GM19328 (cell line): ENCODE measurements at regions not wholly inside any gene's neighbourhood (a gene's known extent, or its start where the extent isn't known, plus 50 kb on each side); places are given as distances from the start of the nearest gene placed in this dataset.

ENCODE experiments used
- ATAC-seq: cut with Tn5 transposase; IDR thresholded peaks from one replicate; pipeline ENCODE4 v1.9.1; 2021; ENCODE audit warnings: mild to moderate bottlenecking, moderate library complexity; ENCODE audit not compliant: unreplicated experiment

DNA sequence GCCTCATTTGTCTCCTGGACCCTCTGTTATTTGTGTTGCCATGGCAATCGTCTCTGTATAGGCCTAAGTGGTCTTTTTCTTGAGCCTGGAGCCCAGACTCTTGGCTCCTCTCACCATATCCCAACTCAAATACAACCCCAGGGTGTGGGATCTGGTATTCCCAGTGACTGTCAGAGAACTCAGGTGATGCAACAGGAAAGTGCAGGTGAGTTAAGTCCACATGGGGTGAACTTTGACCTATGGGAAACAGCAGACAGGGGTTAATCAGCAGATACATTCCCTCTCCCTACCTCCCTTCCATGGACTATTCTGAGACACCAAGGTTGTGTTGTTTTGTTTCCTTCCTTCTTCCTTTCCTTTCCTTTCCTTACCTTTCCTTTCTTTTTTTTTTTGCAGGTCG lies 130.9 kb upstream of the RPS6KA3 start:
- no peak for ATAC-seq

DNA sequence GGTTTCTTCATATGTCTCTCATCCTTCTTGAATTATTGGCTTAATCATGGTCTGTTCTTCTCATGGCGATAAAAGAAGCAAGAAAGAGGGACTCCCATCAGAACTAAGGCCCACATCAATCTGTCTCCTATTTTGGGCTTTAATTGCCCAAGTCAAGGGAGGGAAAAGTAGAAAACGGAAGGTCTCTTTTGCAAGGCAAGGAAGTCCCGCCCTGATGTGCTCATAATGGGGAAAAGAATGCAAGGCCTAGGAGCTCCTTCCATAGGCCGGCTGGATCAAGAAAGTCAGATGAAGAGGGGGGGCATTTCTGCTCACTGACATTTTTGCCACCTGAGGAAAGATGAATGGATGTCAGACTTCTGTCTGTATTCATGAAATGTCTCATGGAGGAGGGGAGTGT lies 127.7 kb upstream of the RPS6KA3 start:
- ATAC-seq = no peak

- ATAC-seq = no peak
These were observed 127.2 kb upstream of the RPS6KA3 start for GRCh38 chrX:20393944-20394343.

- ATAC-seq = no peak
These were observed 121.9 kb upstream of the RPS6KA3 start for GRCh38 chrX:20388594-20388993.

DNA sequence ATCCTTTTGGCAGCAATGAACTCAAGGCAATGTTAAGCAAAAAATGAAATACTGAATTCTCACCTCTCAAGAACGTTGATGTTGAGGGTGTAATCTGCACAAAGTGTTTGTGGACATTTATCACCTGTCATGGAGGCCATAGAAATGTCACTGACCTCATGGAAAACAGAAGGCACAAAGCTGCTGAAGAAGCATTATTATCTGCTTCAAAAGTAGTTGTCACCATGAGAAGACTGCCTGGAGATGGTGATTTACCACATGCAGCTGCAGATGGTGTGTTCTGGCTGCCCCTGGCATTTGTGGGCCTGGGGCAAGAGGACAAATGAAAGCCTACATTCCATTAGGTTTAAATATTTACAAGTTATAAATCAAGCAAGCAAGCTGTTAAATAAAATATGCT lies 116.8 kb upstream of the RPS6KA3 start:
- ATAC-seq = no peak

DNA sequence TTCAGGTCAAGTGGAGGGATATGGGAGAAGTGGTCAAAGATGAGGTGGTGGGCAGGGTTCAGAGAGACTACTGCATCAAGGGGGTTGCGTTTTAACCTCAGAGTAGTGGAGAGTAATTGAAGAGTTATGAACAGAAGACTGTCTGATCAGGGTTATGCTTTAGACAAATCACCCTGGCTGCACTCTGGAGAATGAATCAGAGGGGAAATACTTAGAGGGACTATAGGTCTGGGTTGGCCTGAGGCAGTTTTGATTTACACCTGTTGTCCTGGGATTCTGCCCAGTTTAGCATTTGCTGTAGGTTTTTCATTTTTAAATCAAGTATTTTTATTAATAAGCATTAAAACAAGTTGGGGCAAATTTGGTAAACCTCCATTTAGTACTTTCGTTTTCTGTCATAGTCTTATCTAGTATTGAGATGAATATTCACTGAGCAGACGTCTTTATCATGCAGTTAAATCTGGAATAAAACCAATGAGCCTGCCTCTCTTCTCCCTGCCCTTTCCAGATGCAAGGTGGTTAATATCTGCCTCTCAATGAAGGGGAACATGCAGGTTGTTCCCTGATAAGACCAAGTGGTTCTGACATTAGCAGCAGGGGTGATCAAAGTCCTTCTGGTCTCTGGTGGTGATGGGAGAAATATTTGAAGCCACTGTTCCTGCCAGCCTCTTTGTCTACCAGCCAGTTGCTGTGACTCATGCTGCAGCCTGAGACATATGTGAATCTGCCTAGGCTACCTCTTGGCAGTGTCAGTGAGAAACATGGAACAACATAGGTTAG lies 116.0 kb upstream of the RPS6KA3 start:
- no peak for ATAC-seq

- ATAC-seq = no peak
These were observed 115.4 kb upstream of the RPS6KA3 start for GRCh38 chrX:20382082-20382481.

GRCh38 chrX:20378233-20378920 lies 111.7 kb upstream of the RPS6KA3 start:
- no peak for ATAC-seq

GRCh38 chrX:20374900-20375438 lies 108.3 kb upstream of the RPS6KA3 start:
- no peak for ATAC-seq

- ATAC-seq = no peak
These were observed 107.7 kb upstream of the RPS6KA3 start for GRCh38 chrX:20374450-20374849.

GRCh38 chrX:20373063-20373462 lies 106.4 kb upstream of the RPS6KA3 start:
- no peak for ATAC-seq

- ATAC-seq = no peak
These were observed 105.8 kb upstream of the RPS6KA3 start for GRCh38 chrX:20372533-20372932.

- ATAC-seq = no peak
These were observed 102.8 kb upstream of the RPS6KA3 start for GRCh38 chrX:20369468-20369867.

DNA sequence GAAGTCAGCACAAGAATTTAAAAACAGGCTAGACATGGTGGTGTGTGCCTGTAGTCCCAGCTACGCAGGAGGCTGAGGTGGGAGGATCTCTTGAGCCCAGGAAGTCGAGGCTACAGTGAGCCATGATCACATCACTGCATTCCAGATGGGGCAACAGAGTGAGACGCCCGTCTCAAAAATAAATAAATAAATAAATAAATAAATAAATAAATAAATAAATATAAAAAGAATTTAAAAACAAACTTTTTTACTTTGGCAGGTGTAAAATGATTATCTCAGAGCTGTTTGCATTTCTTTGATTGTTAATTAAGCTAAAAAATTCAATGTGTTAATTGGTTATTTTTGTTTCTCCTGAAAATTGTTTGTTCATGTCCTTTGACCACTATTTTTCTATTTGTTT lies 97.5 kb upstream of the RPS6KA3 start:
- no peak for ATAC-seq

DNA sequence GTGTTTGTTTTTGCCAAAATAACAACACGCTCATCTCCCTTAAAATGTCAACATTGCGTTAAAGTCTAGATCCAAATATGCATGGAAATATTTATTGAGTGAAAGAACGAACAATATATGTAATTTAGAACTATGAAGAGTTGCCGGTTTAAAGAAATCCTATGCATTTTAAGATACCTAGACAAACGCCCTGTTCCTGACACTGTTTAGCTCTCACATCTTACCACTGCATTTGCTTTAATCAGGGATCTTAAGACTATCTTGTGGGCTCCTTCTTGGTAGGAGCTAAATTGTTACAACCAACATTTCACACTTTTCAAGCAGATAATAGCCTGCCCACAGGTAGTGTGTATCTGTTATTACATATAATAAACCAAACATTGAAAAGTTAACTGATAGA lies 96.6 kb upstream of the RPS6KA3 start:
- no peak for ATAC-seq

DNA sequence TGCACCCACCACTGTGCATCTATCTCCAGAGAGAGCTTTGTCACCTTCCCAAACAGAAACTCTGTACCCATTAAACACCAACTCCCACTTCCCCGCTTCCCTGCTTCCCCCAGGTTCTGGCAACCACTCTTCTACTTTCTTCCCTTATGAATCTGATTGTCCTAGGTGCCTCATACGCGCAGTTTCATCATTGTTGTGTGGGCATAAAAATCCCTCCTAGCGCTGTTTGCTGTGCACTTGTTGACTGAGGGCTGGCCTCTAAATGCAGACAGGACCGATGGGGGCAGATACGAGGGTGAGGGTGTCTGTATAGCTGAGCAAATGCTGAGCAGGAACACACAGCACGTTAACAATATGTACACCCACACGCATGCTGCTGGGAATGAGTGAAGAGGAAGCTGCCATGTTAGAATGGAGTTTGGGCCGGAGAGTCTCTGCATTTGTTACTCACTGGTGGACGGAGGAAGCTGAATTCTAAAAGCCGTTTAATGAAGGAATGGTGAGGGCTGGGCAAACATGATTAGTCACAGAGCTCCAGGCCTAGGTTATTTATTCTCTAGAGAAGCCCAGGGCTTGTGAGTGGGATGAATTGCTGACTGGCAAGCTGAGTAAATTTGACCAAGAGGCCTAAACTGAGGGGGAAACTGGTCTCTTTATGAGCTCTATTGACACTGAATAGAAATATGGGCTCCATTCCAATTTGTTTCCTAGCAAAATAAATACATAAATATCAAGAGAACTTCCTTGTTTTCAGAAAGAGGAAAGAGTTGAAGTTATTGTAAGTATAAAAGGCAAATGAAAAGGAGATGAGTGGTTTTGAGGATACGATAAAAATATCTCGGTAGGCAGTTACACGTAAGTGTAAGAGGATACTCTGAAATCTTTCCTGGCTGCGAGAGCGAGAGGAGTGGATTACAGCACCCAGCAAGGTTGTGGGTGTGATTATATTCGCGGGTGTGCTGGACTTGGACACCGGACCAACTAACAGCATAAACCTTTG lies 95.9 kb upstream of the RPS6KA3 start:
- no peak for ATAC-seq

GRCh38 chrX:20361890-20362262 lies 95.2 kb upstream of the RPS6KA3 start:
- ATAC-seq = no peak

- ATAC-seq = no peak
These were observed 94.6 kb upstream of the RPS6KA3 start for GRCh38 chrX:20361081-20361889.

DNA sequence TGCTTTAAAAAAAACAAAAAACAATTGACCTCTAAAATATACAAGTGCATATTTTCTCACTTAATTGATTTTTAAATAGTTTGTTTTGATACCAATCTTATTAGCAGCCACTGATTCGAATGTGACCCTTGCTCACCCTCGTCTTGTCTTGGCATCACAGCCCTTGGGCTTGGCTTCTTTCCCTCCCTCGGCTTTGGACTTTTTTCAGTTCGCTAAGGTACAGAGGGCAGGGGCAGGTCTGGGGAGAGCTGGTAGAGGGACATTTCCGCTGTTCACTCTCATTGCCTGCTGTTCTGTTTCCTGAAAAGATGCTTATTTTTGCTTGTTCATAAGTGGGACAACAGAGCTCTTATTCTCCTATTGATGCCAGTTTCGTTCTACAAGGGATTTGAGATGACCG lies 88.5 kb upstream of the RPS6KA3 start:
- ATAC-seq = no peak

- ATAC-seq = no peak
These were observed 87.8 kb upstream of the RPS6KA3 start for GRCh38 chrX:20354505-20354904.
